Astrocyte (in vitro differentiated cells and primary cell): ENCODE measurements at regions not wholly inside any gene's neighbourhood (a gene's known extent, or its start where the extent isn't known, plus 50 kb on each side); places are given as distances from the start of the nearest gene placed in this dataset.

Source experiments
- DNase-seq: peaks from one replicate; pipeline ENCODE4 v3.0.0-alpha.2; 2010; ENCODE audit warnings: low read depth
- FAIRE-seq: peaks from 2 replicates; lab custom pipeline; 2011; peaks lifted over from hg19 to GRCh38; lab: Jason Lieb, UNC
- H2AFZ ChIP-seq: 2 replicates; pipeline ENCODE4 v1.6.0; 2012; ENCODE audit warnings: low read depth, low read length, inconsistent platforms
- H3K27ac ChIP-seq: 2 replicates; pipeline ENCODE4 v1.5.1; 2011; ENCODE audit warnings: low read depth, low read length, inconsistent platforms
- H3K27me3 ChIP-seq: 2 replicates; pipeline ENCODE4 v1.6.0; 2011; ENCODE audit warnings: low read length, inconsistent platforms; ENCODE audit not compliant: insufficient read depth
- H3K36me3 ChIP-seq: 2 replicates; pipeline ENCODE4 v1.5.1; 2011; ENCODE audit warnings: low read length, inconsistent platforms; ENCODE audit not compliant: insufficient read depth
- H3K4me1 ChIP-seq: 2 replicates; pipeline ENCODE4 v1.5.1; 2011; ENCODE audit warnings: low read length, inconsistent platforms; ENCODE audit not compliant: insufficient read depth
- H3K4me2 ChIP-seq: 2 replicates; pipeline ENCODE4 v1.6.0; 2012; ENCODE audit warnings: low read length, inconsistent platforms
- H3K4me3 ChIP-seq: 2 replicates; pipeline ENCODE4 v1.5.1; 2011; ENCODE audit warnings: low read depth, mild to moderate bottlenecking, low read length, inconsistent platforms; ENCODE audit not compliant: insufficient read depth
- H3K79me2 ChIP-seq: 2 replicates; pipeline ENCODE4 v1.6.0; 2012; ENCODE audit warnings: mild to moderate bottlenecking, low read length, inconsistent platforms; ENCODE audit not compliant: insufficient read depth
- H3K9ac ChIP-seq: 2 replicates; pipeline ENCODE4 v1.6.0; 2012; ENCODE audit warnings: mild to moderate bottlenecking, low read length, inconsistent platforms
- H3K9me3 ChIP-seq: 2 replicates; pipeline ENCODE4 v1.5.1; 2012; ENCODE audit warnings: low read depth, mild to moderate bottlenecking, low read length, inconsistent platforms; ENCODE audit not compliant: insufficient read depth
- H4K20me1 ChIP-seq: 2 replicates; pipeline ENCODE4 v1.6.0; 2012; ENCODE audit warnings: low read length, inconsistent platforms; ENCODE audit not compliant: insufficient read depth
- H3K27ac Mint-ChIP-seq: one replicate; pipeline ENCODE4 v1.8.0; 2021; ENCODE audit warnings: mild to moderate bottlenecking, mixed read lengths; ENCODE audit not compliant: unreplicated experiment
- H3K27me3 Mint-ChIP-seq: one replicate; pipeline ENCODE4 v1.8.0; 2021; ENCODE audit warnings: low read depth, mixed read lengths; ENCODE audit not compliant: unreplicated experiment
- H3K36me3 Mint-ChIP-seq: one replicate; pipeline ENCODE4 v1.8.0; 2021; ENCODE audit warnings: low read depth, mixed read lengths; ENCODE audit not compliant: unreplicated experiment
- H3K4me1 Mint-ChIP-seq: one replicate; pipeline ENCODE4 v1.8.0; 2021; ENCODE audit warnings: low read depth, mixed read lengths; ENCODE audit not compliant: unreplicated experiment
- H3K4me3 Mint-ChIP-seq: one replicate; pipeline ENCODE4 v1.8.0; 2021; ENCODE audit warnings: mild to moderate bottlenecking, moderate library complexity, mixed read lengths; ENCODE audit not compliant: unreplicated experiment
- H3K9me3 Mint-ChIP-seq: one replicate; pipeline ENCODE4 v1.8.0; 2021; ENCODE audit warnings: mild to moderate bottlenecking, mixed read lengths; ENCODE audit not compliant: unreplicated experiment
- EZH2 ChIP-seq: IDR thresholded peaks from 2 replicates; pipeline ENCODE4 v1.6.1; 2012; ENCODE audit warnings: mild to moderate bottlenecking, low read length, inconsistent platforms; ENCODE audit not compliant: insufficient read depth
- TF ChIP-seq, protein P1 (sequence below): IDR thresholded peaks from 2 replicates; pipeline ENCODE4 v1.5.1; 2011; ENCODE audit warnings: low read depth, mild to moderate bottlenecking, inconsistent platforms, low read length, moderate library complexity; ENCODE audit not compliant: insufficient read depth

DNA sequence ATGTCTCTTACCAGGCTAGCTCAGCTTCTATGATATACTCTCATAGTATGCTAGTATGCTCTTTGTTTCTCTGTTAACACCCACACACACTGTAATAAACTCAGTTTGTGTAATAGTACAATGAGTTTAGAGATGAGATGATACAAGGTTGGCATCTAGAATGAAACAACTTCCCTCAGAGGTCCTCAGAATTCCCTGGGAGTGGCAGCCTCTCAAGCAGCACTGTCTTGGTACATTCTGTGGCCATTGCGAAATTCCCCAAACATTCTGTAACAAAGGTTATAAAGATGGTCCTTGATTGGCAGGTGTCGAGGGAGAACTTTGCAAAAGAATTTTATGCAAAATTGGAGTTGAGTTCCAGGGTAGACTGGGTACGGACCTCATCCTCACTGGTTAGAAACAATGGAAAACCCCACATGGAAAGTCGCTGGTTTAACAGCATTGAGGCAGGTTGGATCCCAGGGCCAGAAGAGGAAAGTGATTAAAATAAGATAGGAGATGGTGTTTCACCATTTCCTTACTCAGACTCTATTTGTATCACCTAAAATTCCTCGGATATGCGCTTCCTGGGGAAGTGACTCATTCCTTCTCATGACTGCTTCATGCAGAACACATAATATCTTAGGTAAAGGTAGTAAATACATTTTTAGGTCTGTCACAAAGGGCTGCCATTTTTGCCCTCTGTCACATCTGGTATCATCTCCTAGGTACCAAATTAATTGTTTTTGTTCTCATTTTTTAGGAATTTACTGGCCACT, 657.8 kb downstream of the SORCS1 start:
- Mint-ChIP-seq H3K36me3 (no peaks in the 10 kb centered on the region), H3K4me3 (no peak overlapping the region), H3K27me3 (no peaks in the 10 kb centered on the region), H3K4me1 (no peaks in the 10 kb centered on the region), H3K9me3 (no peaks in the 10 kb centered on the region), H3K27ac (no peak overlapping the region)
- Histone ChIP-seq H3K27me3 (no peaks in the 10 kb centered on the region), H2AFZ (no peak overlapping the region), H3K4me1 (no peaks in the 10 kb centered on the region), H3K4me2 (no peak overlapping the region), H3K9ac (no peak overlapping the region), H3K79me2 (no peaks in the 10 kb centered on the region), H3K9me3 (no peaks in the 10 kb centered on the region), H3K4me3 (no peak overlapping the region), H4K20me1 (no peaks in the 10 kb centered on the region), H3K36me3 (no peaks in the 10 kb centered on the region), H3K27ac (no peak overlapping the region)
- TF ChIP-seq EZH2, result no peak
- TF ChIP-seq, protein P1, sequence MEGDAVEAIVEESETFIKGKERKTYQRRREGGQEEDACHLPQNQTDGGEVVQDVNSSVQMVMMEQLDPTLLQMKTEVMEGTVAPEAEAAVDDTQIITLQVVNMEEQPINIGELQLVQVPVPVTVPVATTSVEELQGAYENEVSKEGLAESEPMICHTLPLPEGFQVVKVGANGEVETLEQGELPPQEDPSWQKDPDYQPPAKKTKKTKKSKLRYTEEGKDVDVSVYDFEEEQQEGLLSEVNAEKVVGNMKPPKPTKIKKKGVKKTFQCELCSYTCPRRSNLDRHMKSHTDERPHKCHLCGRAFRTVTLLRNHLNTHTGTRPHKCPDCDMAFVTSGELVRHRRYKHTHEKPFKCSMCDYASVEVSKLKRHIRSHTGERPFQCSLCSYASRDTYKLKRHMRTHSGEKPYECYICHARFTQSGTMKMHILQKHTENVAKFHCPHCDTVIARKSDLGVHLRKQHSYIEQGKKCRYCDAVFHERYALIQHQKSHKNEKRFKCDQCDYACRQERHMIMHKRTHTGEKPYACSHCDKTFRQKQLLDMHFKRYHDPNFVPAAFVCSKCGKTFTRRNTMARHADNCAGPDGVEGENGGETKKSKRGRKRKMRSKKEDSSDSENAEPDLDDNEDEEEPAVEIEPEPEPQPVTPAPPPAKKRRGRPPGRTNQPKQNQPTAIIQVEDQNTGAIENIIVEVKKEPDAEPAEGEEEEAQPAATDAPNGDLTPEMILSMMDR, result no peak
- DNase-seq (peak; percentile 1), FAIRE-seq (no peak)

DNA sequence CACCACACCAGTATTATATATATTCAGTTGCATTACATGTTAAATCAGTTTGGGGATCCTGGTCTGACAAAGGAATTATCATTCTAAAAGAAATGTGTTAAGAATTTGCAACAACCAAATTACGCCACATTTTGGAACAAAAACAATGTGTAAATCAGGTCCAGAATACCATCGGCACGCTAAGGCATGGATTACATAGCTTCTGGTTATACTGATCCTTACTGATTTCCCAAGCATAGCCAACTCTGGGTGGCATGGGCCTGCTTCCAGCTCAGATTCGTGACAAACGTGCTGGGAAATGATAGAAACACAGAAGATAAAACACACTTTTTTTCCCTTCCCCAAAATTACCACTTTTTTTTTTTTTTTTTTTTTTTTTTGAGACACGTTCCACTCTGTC, 660.0 kb downstream of the SORCS1 start:
- H3K4me1 Mint-ChIP-seq, result peaks cover 3% of the 10 kb centered on the region
- Histone ChIP-seq H3K36me3 (no peaks in the 10 kb centered on the region), H3K79me2 (no peaks in the 10 kb centered on the region), H3K27me3 (no peaks in the 10 kb centered on the region), H3K4me2 (no peak overlapping the region), H3K4me1 (no peaks in the 10 kb centered on the region), H3K9ac (no peak overlapping the region), H2AFZ (no peak overlapping the region), H3K9me3 (no peaks in the 10 kb centered on the region), H4K20me1 (no peaks in the 10 kb centered on the region), H3K4me3 (no peak overlapping the region), H3K27ac (no peak overlapping the region)
- H3K4me3 Mint-ChIP-seq, result no peak overlapping the region
- no peaks in the 10 kb centered on the region for H3K9me3 Mint-ChIP-seq
- TF ChIP-seq EZH2, result no peak
- TF ChIP-seq, protein P1, result no peak
- H3K27ac Mint-ChIP-seq, result no peak overlapping the region
- FAIRE-seq, result no peak
- no peak for DNase-seq
- no peaks in the 10 kb centered on the region for H3K27me3 Mint-ChIP-seq
- no peaks in the 10 kb centered on the region for H3K36me3 Mint-ChIP-seq

DNA sequence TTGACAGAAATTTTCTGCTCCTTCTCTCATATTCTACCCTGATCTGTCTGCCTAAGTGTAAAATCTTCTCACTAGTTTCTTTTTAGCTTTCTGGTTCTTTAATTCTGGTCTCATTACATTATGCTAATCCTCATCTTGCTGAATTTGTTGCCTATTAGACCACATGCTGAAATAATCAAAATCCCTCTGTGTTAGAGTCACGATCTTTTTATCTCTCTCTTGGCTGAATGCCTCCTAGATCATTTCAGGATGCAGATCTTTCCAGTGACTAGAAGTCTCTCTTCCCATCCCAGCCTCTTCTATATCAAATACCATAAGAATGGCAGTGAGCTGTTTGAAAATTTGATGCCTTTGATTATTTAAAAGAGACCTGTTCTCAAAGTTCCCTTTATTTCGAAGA, 661.9 kb downstream of the SORCS1 start:
- H3K4me1 ChIP-seq, result no peaks in the 10 kb centered on the region
- no peaks in the 10 kb centered on the region for H3K79me2 ChIP-seq
- H4K20me1 ChIP-seq, result no peaks in the 10 kb centered on the region
- no peaks in the 10 kb centered on the region for H3K27me3 ChIP-seq
- H2AFZ ChIP-seq, result no peak overlapping the region
- peaks cover 3% of the 10 kb centered on the region for H3K4me1 Mint-ChIP-seq
- no peaks in the 10 kb centered on the region for H3K36me3 Mint-ChIP-seq
- no peak overlapping the region for H3K4me3 Mint-ChIP-seq
- no peak for DNase-seq
- H3K27ac ChIP-seq, result no peak overlapping the region
- no peak overlapping the region for H3K9ac ChIP-seq
- no peak overlapping the region for H3K27ac Mint-ChIP-seq
- H3K27me3 Mint-ChIP-seq, result no peaks in the 10 kb centered on the region
- no peak overlapping the region for H3K4me3 ChIP-seq
- TF ChIP-seq, protein P1, result no peak
- no peak for TF ChIP-seq EZH2
- H3K36me3 ChIP-seq, result no peaks in the 10 kb centered on the region
- H3K4me2 ChIP-seq, result no peak overlapping the region
- H3K9me3 ChIP-seq, result no peaks in the 10 kb centered on the region
- no peaks in the 10 kb centered on the region for H3K9me3 Mint-ChIP-seq
- FAIRE-seq, result no peak
